ENCODE measurements at regions not wholly inside any gene's neighbourhood (a gene's known extent, or its start where the extent isn't known, plus 50 kb on each side); places are given as distances from the start of the nearest gene placed in this dataset.

GRCh38 chr3:95758707-95759106, 1055.7 kb upstream of the EPHA6 start (continued):
- TF ChIP-seq CTCF (conservative IDR thresholded peaks at IDR 0.05; ENCODE audit: low read depth in 2 of 2) (no peak), POLR2AphosphoS5 (IDR thresholded peaks at IDR 0.05; ENCODE audit: low read depth) (no peak), ZNF331 (CRISPR knock-in tag; IDR thresholded peaks at IDR 0.05; ENCODE audit: low read depth) (no peak), REST (IDR thresholded peaks at IDR 0.05; ENCODE audit: unreplicated experiment) (no peak), ETS1 (IDR thresholded peaks at IDR 0.05) (no peak), EZH2phosphoT487 (IDR thresholded peaks at IDR 0.05; ENCODE audit: unreplicated experiment) (no peak)

- no peak overlapping the region for H2AFZ ChIP-seq
- H3K27me3 Mint-ChIP-seq (ENCODE audit: insufficient read depth, low read depth, poor library complexity): no peaks in the 10 kb centered on the region
- no peaks in the 10 kb centered on the region for H3F3A ChIP-seq (replicated peaks; ENCODE audit: low read depth)
- H3K36me3 Mint-ChIP-seq (ENCODE audit: low read depth): no peaks in the 10 kb centered on the region
- H3K27me3 ChIP-seq (ENCODE audit: insufficient read depth): no peaks in the 10 kb centered on the region
- H3K9me2 ChIP-seq (ENCODE audit: insufficient read depth): no peaks in the 10 kb centered on the region
- TF ChIP-seq NANOG (IDR thresholded peaks at IDR 0.05; ENCODE audit: borderline replicate concordance) (no peak), ETS1 (IDR thresholded peaks at IDR 0.05) (no peak), EZH2phosphoT487 (IDR thresholded peaks at IDR 0.05; ENCODE audit: unreplicated experiment) (no peak)
- H3K4me3 ChIP-seq: no peak overlapping the region
- no peak overlapping the region for H3K4me3 Mint-ChIP-seq
- H3K27ac ChIP-seq (ENCODE audit: low read depth): no peak overlapping the region
- no peak overlapping the region for H3K4me2 ChIP-seq
- no peak for ATAC-seq
- no peak overlapping the region for H3K27ac Mint-ChIP-seq
- H4K20me1 ChIP-seq (replicated peaks; ENCODE audit: insufficient read depth): no peaks in the 10 kb centered on the region
- H3K4me1 Mint-ChIP-seq: no peaks in the 10 kb centered on the region
- no peaks in the 10 kb centered on the region for H3K36me3 ChIP-seq (ENCODE audit: insufficient read depth)
- no peaks in the 10 kb centered on the region for H3K4me1 ChIP-seq (ENCODE audit: insufficient read depth)
- no peak for DNase-seq (ENCODE audit: low spot score)
- H3K79me2 ChIP-seq (replicated peaks; ENCODE audit: insufficient read depth): no peaks in the 10 kb centered on the region
- H3K9me3 Mint-ChIP-seq: peaks cover 12% of the 10 kb centered on the region
Observed at GRCh38 chr3:95759614-95760301, 1054.6 kb upstream of the EPHA6 start.

All from GM23338 (cell line).